IPS-15b (cell line): ENCODE measurements at regions not wholly inside any gene's neighbourhood (a gene's known extent, or its start where the extent isn't known, plus 50 kb on each side); places are given as distances from the start of the nearest gene placed in this dataset.

ENCODE experiments used
- H3K27me3 ChIP-seq: one replicate; pipeline ENCODE4 v1.6.1; 2013; ENCODE audit warnings: low read length; ENCODE audit not compliant: control insufficient read depth, insufficient read depth
- H3K36me3 ChIP-seq: one replicate; pipeline ENCODE4 v1.6.1; 2013; ENCODE audit warnings: low read length; ENCODE audit not compliant: control insufficient read depth, insufficient read depth
- H3K4me1 ChIP-seq: one replicate; pipeline ENCODE4 v1.6.1; 2013; ENCODE audit warnings: mild to moderate bottlenecking, low read length; ENCODE audit not compliant: control insufficient read depth, insufficient read depth
- H3K4me3 ChIP-seq: one replicate; pipeline ENCODE4 v1.5.1; 2013; ENCODE audit warnings: low read depth, low read length
- H3K9ac ChIP-seq: one replicate; pipeline ENCODE4 v1.6.1; 2013; ENCODE audit warnings: low read depth, mild to moderate bottlenecking, low read length
- H3K9me3 ChIP-seq: one replicate; pipeline ENCODE4 v1.6.1; 2013; ENCODE audit warnings: mild to moderate bottlenecking, low read length; ENCODE audit not compliant: control insufficient read depth, insufficient read depth

GRCh38 chr16:9499941-9500593 lies 408.6 kb downstream of the HAPSTR1 start:
- Histone ChIP-seq H3K27me3 (no peaks in the 10 kb centered on the region), H3K36me3 (no peaks in the 10 kb centered on the region), H3K9me3 (no peaks in the 10 kb centered on the region), H3K4me1 (peaks cover 6% of the 10 kb centered on the region), H3K9ac (no peak overlapping the region), H3K4me3 (no peak overlapping the region)

- Histone ChIP-seq H3K4me3 (no peak overlapping the region), H3K27me3 (no peaks in the 10 kb centered on the region), H3K9me3 (no peaks in the 10 kb centered on the region), H3K4me1 (peaks cover 6% of the 10 kb centered on the region), H3K36me3 (no peaks in the 10 kb centered on the region), H3K9ac (no peak overlapping the region)
Observed at GRCh38 chr16:9500872-9501271, 409.4 kb downstream of the HAPSTR1 start.

- Histone ChIP-seq H3K4me3 (no peak overlapping the region), H3K27me3 (no peaks in the 10 kb centered on the region), H3K36me3 (no peaks in the 10 kb centered on the region), H3K9ac (no peak overlapping the region), H3K9me3 (no peaks in the 10 kb centered on the region), H3K4me1 (peaks cover 6% of the 10 kb centered on the region)
Observed at GRCh38 chr16:9503251-9503984, 412.0 kb downstream of the HAPSTR1 start.

- no peaks in the 10 kb centered on the region for H3K27me3 ChIP-seq
Observed at GRCh38 chr16:9508328-9508936, 417.0 kb downstream of the HAPSTR1 start.

GRCh38 chr16:9509663-9510062 lies 418.2 kb downstream of the HAPSTR1 start:
- no peaks in the 10 kb centered on the region for H3K9me3 ChIP-seq
- H3K36me3 ChIP-seq = no peaks in the 10 kb centered on the region
- no peak overlapping the region for H3K9ac ChIP-seq
- no peaks in the 10 kb centered on the region for H3K4me1 ChIP-seq
- no peaks in the 10 kb centered on the region for H3K27me3 ChIP-seq
- H3K4me3 ChIP-seq = no peak overlapping the region

More at GRCh38 chr16:9508328-9508936, 417.0 kb downstream of the HAPSTR1 start:
- no peak overlapping the region for H3K4me3 ChIP-seq
- H3K9me3 ChIP-seq = no peaks in the 10 kb centered on the region
- peaks cover 2% of the 10 kb centered on the region for H3K4me1 ChIP-seq
- H3K36me3 ChIP-seq = no peaks in the 10 kb centered on the region
- no peak overlapping the region for H3K9ac ChIP-seq

- Histone ChIP-seq H3K4me1 (no peaks in the 10 kb centered on the region), H3K27me3 (no peaks in the 10 kb centered on the region), H3K4me3 (no peak overlapping the region), H3K9me3 (no peaks in the 10 kb centered on the region), H3K9ac (no peak overlapping the region), H3K36me3 (no peaks in the 10 kb centered on the region)
Observed at GRCh38 chr16:9511389-9511788, 419.9 kb downstream of the HAPSTR1 start.

GRCh38 chr16:9516444-9516843 lies 425.0 kb downstream of the HAPSTR1 start:
- Histone ChIP-seq H3K27me3 (no peaks in the 10 kb centered on the region), H3K4me3 (no peak overlapping the region), H3K4me1 (no peaks in the 10 kb centered on the region), H3K36me3 (no peaks in the 10 kb centered on the region), H3K9me3 (no peaks in the 10 kb centered on the region), H3K9ac (no peak overlapping the region)

GRCh38 chr16:9518051-9518450 lies 426.6 kb downstream of the HAPSTR1 start:
- Histone ChIP-seq H3K36me3 (no peaks in the 10 kb centered on the region), H3K9ac (no peak overlapping the region), H3K9me3 (no peaks in the 10 kb centered on the region), H3K27me3 (no peaks in the 10 kb centered on the region), H3K4me3 (no peak overlapping the region), H3K4me1 (peaks cover 6% of the 10 kb centered on the region)

GRCh38 chr16:9518581-9518980 lies 427.1 kb downstream of the HAPSTR1 start:
- peaks cover 6% of the 10 kb centered on the region for H3K4me1 ChIP-seq
- no peak overlapping the region for H3K9ac ChIP-seq
- no peaks in the 10 kb centered on the region for H3K27me3 ChIP-seq
- no peaks in the 10 kb centered on the region for H3K36me3 ChIP-seq
- H3K4me3 ChIP-seq = no peak overlapping the region
- H3K9me3 ChIP-seq = no peaks in the 10 kb centered on the region

GRCh38 chr16:9521749-9522370 lies 430.4 kb downstream of the HAPSTR1 start:
- Histone ChIP-seq H3K9ac (no peak overlapping the region), H3K9me3 (no peaks in the 10 kb centered on the region), H3K4me1 (peaks cover 6% of the 10 kb centered on the region), H3K4me3 (no peak overlapping the region), H3K27me3 (no peaks in the 10 kb centered on the region), H3K36me3 (no peaks in the 10 kb centered on the region)

GRCh38 chr16:9522614-9523013 lies 431.2 kb downstream of the HAPSTR1 start:
- Histone ChIP-seq H3K4me3 (no peak overlapping the region), H3K36me3 (no peaks in the 10 kb centered on the region), H3K4me1 (peaks cover 6% of the 10 kb centered on the region), H3K9me3 (no peaks in the 10 kb centered on the region), H3K9ac (no peak overlapping the region), H3K27me3 (no peaks in the 10 kb centered on the region)
